Activated T-cell treated with anti-CD3 and anti-CD28 coated beads for 4 hours (primary cell): ENCODE measurements at regions not wholly inside any gene's neighbourhood (a gene's known extent, or its start where the extent isn't known, plus 50 kb on each side); places are given as distances from the start of the nearest gene placed in this dataset.

Source experiments
- DNase-seq: peaks from one replicate; pipeline ENCODE4 v3.0.0-alpha.2; 2020

DNA sequence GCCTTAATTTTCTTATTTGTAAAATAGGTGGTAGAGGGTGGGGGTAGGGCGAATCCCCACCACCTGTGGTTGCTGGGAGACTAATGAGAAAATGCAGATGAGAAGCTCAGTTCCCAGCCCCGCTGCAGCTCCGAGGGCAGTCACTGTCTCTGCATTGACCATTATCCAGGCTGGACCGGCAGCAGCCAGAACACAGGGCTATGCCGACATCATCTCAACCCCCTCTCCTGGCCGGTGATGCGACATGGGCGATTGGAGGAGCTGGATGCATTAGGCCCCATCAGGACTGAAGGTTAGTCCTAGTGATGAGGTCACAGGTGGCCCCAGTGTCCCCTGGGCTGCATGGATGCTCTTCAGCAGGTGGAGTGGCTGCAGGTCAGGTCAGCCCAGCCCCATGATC, 412.4 kb downstream of the CTTN start:
- no peak for DNase-seq

DNA sequence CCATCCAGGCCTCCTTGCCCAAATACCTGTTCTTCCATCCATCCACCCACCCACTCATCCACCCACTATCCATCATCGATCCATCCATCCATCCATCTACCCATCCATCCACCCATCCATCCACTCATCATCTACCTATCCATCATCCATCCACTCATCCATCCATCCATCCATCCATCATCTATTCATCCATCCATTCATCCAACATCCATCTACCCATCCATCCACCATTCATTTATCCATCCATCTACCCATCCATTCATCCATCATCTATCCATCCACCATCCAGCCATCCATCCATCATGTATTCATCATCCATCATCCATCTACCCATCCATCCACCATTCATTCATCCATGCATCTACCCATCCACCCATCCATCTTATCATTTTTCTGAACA, 413.2 kb downstream of the CTTN start:
- DNase-seq, result no peak

DNA sequence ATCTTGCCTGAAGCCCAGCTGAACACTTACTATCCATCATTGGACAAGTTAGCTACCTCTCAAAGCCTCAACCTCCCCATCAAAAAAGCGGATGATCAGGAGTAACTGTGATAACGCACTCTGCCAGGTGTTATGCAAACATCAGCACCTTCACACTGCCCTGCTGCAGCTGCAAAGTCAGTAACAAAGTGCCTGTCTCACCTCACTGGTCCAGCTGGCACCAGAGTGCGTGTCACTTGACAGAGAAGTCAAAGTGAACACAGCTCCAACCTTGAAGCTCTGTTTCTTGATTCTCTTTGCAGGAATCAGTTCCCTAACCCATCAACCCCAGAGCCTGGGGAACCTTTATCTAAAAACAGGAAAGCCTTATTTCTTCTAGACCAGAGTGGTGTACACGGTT, 413.6 kb downstream of the CTTN start:
- DNase-seq, result no peak

DNA sequence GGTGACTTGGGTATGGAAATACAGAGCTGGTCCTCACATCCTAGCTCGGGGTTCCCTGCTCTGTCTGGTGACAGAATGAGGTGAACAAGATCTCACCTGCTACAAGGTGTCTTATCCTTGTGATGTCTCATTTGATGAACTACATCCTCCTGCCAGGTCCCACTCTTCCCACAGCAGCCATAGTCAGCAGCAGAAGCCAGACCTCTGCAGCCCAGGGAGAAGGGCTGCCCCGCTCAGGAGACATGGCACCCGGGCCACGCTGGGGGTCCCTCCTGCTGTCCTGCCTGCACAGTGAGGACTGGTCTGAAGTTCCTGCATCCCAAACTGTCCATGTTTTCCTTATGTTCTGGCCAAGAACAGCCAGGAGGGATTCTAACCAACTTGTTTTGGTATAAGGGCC, 414.1 kb downstream of the CTTN start:
- no peak for DNase-seq

DNA sequence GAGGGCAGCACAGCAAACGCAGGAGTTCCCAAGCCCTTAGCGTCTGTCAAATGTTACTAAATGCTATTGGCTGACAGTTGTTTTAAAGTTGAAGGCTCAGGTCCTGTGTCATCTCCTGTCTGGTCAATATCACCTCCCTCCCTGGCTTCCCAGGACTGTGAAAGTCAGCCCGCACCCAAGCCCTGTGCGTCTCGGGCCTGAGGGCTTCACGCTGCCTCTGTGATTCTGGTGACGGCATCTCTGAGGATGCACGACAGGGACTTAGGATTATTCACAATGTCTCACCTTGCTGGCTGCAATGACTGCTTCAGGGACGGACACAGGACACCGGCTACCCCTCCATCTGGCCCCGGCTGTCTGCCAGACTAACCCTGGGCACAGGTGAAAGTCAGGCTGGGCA, 415.3 kb downstream of the CTTN start:
- no peak for DNase-seq

DNA sequence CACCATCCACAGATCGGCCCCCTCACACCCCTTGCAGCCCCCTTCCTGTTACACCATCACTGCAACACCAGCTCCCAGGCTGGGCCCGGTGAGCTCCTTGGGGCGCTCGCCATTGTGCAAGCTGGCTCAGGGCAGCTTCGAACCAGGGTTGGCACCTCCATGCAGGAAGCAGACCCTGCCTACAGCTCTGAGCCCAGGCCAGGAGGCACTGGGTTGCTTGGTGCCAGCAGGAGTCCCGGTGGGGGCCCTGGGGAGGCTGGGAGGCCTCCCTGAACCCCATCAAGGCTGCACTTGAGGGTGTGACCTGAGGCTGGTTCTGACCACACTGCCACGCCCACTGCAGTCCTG, 417.1 kb downstream of the CTTN start:
- DNase-seq, result no peak

DNA sequence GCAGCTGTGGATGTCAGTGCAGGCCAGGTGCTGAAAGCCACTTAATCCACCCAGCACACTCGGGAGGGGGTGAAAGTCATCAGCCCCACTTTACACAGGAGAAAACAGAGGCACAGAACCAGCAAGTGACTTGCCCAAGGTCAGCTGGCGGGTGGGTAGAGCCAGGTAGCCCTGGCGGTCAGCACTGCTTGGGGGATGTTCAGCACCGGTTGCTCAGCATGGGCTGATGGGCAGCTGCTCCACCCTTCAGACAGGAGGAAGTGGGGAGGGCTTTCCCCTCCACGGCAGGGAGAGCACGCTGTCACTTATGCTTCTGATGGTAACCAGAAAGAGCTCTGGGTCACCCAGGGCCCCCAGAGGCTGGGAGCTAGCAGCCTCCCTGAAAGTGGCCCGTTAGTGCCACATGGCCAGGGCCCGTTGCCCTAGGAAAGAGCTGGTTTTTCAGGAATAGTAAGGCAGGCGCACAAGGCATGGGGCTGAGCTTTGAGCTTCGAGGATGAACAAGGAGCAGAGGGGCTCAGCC, 417.9 kb downstream of the CTTN start:
- DNase-seq, result no peak

DNA sequence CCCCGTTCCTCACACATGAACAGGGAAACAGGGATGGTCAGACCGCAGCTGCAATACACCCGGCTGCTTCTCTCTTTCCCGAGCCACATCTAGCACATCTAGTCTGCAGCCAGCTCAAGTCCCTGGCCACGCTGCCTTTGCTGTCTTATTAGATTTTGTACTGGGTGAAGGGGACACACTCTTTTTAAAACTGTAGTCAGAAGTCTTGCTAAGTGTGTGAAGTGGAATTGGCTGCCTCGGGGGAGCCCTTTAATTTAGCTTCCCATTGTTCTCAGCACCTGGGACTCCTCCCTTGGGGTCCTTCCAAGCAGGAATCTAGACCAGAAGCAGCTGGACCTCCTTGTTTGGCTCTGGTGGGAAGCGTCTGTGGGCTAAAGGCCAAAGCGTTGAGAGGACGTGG, 420.0 kb downstream of the CTTN start:
- no peak for DNase-seq

DNA sequence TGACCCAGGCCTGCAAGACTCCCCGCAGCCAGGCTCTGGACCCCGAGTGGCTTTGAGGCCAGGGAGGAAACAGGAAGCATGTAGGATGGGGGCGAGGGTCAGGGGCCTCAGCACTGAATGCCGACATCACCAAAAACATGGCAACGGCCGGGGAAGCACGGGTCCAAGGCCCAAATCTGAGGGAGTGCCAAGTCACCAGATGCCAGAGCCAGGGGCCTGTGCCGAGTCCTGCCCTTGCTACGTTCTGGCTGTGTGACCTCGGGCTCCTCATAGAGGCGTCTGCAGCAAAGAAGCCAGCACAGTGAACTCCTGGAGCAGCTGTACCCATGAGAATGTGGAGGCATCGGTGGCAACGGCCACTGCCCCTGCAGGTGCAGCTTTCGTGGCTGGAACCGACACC, 420.7 kb downstream of the CTTN start:
- DNase-seq, result no peak

DNA sequence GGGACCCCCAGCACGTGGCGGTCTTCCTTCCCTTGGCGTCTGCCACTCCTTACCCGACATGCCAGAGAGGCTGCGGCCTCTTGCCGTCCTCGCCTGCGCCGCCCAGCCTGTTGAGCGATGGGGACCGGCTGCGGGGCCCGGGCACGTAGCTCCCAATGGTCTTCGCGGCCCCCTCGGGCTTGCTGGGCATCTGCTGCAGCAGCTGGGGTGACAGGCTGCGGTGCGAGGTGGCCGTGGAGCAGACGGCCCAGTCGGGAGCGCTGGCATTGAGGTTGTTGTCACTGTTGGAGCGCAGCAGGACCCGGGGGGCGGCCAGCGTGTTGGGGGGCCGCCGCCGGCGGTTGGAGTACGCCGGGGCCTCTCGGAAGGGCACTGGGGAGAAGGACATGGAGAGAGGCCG, 422.0 kb downstream of the CTTN start:
- no peak for DNase-seq

DNA sequence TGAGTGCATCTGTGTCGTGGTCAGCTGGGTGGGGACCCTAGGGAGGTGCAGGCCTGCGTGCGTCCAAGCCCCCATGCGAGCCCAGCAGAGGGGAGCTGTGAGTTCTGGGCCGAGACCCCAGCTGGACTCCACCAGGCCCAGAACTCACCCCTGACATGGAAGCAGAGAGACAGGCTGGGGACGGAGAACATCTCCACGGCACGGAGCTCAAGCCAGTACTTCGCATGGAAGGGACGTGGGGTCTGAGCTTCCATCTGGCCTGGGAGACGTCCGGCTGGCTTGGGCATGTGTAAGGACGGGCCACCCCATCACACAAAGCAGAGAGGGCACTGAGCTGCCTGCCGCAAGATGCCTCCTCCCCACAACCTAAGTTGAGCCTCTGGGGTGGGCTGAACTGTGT, 422.4 kb downstream of the CTTN start:
- no peak for DNase-seq

DNA sequence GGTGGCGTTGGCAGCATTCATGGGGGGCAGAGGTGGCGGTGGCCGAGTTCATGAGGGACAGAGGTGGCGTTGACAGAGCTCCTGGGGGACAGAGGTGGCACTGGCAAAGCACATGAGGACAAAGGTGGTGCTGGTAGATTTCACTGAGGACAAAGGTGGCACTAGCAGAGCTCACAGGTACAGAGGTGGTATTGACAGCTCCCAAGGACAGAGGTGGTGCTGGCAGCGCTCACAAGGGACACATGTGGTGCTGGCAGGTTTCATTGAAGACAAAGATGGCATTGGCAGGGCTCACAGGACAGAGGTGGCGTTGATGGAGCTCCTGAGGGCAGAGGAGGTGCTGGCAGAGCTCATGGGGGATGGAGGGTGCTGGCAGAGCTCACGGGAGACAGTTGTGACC, 425.4 kb downstream of the CTTN start:
- DNase-seq, result no peak

DNA sequence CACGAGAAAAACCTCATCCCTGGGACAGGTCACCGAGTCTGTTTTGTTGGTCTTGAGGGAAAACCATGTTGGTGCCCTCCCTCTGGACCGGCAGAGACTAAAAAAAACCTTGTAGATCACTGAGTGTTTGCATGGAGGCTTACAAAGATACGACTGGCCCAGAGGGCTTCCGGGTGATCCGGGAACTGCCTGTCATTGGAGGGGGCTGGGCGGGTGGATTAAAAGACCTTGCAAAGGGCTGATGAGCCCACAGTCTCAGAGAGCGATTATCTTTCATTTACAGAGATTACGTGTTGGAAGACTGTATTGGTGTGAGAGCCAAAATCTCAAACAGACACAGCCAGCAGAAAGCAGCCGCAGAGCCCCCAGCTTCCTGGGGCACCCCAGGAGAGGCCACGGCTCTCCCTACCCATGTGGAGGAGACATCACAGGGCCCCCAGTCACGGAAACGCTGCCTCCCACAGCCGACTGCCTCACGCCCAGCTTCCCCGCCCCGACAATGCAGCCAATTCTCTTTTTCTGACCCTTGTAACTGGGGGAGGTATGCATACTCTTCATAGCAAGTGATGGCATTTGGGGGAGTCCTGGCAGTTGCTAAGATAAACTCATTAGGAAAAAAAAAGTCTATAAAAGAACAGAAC, 426.4 kb downstream of the CTTN start:
- DNase-seq, result no peak

DNA sequence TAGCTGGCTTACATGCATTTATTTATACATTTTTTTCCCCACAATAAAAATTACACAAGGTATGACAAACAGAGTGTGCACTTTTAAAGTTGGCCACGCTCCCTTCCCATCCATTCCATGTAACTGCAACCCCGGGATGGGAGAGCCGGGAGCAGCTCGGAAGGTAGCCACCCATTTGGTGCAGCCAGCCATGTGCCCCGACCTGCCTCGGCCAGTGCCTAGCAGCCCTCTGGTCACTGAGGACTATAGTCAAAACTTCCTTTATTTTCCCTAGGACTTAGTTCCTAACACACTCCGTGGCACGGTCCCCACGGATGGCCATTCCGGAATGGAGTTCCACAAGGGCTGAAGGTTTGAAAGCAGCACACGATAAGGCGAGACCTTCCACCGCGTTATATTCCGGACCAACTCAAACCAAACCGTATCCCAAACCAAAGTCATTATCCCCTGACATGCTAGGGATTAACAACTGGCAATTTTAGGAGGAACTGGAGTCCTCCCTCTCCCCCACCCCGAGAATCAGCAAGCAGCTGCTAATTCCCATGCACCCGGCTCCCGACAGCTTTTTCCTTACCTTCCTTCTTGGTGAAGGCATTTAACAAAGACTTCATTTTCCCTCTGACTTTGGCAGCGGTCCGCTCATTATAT, 426.4 kb downstream of the SHANK2 start:
- no peak for DNase-seq

DNA sequence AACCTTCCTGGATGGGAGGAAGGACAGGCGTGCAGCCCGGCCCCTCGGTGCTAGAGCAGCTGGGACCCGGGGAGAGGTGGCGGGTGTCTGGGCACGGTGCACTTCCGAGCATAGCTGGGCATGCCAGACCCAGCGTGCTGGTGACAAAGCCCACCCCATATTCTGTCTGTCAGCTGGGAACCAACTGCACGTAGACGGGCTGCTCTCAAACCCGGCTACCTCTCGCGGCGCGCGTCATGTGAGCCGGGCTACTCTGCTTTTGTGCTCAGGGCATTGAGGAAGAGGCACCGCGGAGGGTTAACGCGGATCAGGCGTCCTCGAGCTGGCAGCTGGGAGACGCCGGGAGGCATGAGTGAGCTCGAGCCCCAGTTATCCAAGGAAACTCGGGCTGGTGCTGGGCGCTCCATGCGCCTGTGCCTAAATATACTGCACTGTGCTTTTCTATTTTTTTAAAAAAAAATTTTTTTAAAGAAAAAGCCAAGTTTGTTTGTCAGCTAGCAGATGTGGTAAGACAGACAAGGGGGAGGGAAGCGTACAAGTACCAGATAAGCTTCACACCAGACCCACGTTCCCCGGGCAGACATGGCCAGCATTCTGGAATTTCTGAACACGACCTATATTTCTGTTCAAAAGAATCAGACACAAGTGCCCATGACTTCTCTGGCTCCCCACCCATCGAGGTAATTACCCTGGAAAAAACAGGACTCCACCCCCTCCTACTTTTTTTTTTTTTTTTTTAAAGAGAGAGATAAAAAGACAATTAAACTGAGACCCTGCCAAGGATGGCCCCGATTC, 425.6 kb downstream of the SHANK2 start:
- DNase-seq, result no peak

DNA sequence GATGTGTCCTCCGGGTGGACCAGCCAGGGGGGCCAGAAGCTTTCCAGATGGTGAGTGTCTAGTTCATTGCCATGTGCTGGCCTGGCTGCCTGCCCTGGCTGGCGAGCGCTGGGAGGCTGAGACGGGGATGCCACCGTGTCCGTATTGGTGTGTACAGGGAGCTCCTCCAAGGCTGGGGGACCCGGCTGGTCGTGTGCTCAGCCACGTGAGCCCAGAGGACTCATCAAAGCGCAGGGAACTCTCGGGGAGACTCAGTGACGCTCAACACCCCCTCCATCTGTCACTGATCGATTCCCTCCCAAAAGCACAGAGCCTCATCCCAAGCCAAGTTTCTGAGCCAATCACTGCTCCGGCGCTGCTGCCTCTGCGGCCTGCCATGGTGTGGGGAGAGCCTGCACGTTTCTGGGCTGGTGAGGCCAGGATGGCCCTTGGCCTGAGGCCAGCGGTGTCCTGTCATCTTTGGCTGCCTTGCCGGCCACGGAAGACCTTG, 423.7 kb downstream of the SHANK2 start:
- no peak for DNase-seq

DNA sequence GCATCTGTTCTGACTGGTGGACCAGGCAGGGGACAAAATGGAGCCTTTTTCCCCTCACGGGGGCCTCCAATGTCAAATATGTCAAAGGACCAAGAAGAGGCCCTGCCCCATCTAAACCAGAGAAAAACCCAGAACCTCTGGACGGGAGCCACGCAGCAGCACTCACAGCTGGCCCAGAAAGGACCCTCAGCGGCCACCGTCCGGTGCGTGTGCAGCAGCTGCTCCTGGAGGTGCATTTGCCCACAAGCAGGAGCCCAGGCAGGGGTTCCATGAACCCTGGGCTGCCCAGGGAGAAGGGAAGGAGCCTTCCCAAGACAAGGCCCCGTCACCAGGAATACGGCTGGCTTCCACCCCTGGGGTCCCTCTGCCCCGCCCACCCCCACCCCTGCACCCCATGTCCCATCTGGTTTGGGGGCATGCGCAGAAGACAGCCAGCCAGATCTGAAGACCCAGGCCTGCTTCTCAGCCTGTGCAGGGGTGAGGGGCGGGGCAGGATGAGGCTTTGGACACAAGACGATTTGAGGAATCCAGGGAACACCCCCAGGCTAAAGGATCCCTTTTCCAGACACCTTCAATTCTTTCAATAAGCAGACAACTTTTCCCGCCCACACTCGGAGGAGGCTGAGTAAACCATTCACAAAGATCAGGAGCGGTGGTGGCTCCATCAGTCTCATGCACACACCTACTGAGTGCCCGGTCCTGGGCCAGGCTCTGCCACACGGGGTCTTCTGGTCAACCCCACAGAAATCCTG, 423.1 kb downstream of the SHANK2 start:
- DNase-seq, result no peak

DNA sequence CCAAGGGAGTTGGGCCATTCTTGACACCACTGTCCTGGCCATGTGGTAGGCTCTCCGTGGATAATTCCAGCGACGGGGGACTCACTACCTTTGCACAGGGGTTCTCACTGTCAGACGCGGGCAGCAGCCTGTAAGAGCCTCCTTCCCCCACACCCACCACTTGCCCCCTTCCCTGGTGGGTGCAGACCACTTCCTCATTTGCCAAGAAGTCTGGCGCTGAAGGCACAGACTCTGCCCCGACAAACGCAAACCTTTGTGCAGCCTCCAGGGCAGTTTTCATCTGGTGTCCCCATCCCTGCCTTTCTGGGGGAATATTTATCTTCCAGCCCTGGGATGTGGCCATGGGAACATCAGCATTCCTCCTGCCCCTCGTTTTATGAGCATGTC, 422.5 kb downstream of the SHANK2 start:
- DNase-seq, result no peak

DNA sequence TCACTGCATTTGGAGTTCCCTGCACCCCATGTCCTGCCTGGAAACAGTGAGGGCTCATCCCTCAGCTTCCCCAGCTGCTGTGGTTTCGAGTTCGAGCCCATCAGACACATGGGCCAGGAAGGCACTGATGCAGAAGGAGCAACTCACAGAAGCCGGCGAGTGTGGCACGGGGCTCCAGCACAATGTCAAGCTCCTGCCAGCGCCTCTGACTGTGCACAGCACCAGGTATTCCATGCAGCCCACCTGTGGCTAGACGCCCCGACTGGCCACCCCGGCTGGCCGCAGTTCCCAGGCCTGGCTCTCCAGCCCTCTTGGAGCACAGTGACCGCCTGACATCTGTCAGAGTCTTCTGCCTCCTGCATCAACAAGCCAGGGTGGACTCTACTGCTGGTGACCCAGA, 419.4 kb downstream of the SHANK2 start:
- DNase-seq, result no peak

DNA sequence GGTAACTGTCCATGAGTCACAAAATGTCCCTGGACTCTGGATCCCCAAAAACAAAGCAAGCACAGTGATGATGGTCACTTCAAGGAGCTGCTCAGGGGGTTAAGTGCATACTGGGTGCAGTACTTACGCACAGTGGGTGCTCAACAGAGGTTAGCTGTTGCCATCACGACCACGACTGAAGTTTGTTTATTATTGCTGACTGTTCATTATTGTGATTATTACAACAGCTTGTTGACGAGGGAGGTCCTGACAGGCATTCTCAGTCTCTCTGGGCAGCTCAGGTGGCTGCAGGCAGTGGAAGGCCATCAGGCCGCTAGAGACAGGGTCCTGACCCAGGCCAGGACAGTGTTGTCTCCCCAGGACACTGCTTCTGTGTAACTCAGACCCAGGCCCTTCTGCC, 418.8 kb downstream of the SHANK2 start:
- DNase-seq, result no peak

DNA sequence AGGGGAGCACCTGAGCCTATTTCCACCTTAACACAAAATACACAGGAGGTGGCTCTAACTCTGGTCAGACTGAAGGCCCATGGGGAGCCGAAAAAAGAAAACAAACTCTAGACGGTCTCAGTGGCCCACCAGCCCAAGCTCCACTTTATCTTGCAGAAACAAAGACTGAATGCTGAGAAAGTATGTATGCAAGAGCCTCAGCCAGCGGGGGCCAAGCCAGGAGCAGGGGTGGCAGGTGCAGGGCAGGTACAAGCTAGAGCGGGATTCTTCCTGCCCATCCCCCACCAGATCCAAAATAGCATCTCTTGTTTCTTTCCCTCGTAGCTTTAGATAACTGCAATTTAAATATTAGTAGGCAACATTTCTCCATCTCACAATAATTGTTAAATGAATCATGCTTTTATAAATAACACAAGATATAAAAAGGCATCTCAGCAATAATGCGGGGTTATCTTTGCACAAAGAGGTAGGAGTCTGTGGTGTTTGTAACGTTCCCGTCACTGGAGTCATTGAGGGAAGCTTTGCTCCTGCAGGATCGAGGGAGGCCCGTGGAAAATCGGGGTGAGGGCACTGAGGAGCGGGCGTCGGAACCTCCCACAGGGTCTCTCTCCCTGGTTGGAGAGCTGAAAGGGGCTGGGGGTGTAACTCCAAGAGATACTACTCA, 418.0 kb downstream of the SHANK2 start:
- DNase-seq, result no peak

DNA sequence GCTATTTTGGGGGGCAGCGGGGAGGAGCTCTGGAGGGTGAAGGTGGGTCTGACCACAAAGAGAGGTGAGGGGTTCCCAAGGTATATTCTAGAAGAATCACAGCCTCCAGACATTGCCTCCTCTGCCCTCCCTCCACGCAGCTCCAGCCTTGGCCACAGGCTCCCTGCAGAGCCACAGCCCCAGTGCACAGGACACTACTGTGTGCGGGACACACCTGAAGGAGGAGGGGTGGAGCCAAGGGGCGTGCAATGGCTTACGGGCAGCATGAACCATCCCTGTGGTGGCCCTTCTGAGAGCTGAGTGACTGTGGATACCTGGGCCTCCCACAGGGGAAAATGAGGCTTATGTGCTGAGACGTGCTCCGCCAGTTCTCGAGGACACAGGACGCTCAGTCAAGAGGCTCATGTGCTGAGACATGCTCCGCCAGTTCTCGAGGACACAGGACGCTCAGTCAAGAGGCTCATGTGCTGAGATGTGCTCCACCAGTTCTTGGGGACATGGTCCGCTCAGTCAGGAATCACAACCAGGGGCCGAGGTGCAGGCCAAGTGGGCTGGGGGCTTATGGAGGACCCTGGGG, 417.3 kb downstream of the SHANK2 start:
- DNase-seq, result no peak
